ENCODE measurements at regions not wholly inside any gene's neighbourhood (a gene's known extent, or its start where the extent isn't known, plus 50 kb on each side); places are given as distances from the start of the nearest gene placed in this dataset.

DNA sequence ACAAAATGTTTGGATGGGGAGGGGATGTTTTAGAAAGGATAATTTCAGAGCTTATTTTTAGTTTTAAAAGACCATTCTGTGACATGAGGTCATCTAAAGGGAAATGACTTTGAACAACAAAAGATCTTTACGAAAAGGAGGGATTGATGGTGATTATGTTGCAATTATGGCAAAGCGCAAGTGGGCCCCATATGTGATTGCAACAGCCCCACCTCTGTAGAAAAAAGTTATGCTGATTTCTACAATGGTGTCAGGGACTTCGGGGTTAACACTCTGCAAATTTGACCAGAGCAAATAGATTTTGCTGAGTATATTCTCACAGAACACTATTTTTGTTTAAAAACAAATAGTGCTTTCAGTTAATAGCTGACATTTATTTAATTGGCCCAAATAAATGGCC, 312.8 kb downstream of the NSG2 start:
- TF ChIP-seq, protein P1, sequence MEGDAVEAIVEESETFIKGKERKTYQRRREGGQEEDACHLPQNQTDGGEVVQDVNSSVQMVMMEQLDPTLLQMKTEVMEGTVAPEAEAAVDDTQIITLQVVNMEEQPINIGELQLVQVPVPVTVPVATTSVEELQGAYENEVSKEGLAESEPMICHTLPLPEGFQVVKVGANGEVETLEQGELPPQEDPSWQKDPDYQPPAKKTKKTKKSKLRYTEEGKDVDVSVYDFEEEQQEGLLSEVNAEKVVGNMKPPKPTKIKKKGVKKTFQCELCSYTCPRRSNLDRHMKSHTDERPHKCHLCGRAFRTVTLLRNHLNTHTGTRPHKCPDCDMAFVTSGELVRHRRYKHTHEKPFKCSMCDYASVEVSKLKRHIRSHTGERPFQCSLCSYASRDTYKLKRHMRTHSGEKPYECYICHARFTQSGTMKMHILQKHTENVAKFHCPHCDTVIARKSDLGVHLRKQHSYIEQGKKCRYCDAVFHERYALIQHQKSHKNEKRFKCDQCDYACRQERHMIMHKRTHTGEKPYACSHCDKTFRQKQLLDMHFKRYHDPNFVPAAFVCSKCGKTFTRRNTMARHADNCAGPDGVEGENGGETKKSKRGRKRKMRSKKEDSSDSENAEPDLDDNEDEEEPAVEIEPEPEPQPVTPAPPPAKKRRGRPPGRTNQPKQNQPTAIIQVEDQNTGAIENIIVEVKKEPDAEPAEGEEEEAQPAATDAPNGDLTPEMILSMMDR (IDR thresholded peaks at IDR 0.05) = no peak
- TF ChIP-seq POLR2A (IDR thresholded peaks at IDR 0.05) = no peak
